ENCODE measurements at regions not wholly inside any gene's neighbourhood (a gene's known extent, or its start where the extent isn't known, plus 50 kb on each side); places are given as distances from the start of the nearest gene placed in this dataset.

DNA sequence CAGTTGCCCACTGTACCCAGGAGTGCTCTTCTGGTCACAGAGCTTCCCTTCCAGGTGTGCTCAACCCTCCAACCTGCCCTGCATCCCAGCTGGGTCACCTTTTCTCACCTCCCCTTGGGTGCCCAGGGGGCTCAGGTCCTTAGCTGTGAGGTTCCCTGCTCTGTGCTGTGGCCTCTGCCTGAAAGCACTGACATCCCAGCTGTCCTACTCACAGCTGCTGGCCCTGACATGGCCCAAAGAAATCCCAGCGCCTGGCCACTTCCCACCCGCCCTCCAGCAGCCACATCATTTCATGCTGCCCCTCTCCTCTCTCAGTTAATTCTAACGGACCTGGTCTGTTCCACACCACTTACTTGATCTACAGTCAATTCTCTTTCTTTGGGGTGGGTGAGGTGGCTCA, 79.9 kb downstream of the ISG20 start:
- TF ChIP-seq, protein P1, sequence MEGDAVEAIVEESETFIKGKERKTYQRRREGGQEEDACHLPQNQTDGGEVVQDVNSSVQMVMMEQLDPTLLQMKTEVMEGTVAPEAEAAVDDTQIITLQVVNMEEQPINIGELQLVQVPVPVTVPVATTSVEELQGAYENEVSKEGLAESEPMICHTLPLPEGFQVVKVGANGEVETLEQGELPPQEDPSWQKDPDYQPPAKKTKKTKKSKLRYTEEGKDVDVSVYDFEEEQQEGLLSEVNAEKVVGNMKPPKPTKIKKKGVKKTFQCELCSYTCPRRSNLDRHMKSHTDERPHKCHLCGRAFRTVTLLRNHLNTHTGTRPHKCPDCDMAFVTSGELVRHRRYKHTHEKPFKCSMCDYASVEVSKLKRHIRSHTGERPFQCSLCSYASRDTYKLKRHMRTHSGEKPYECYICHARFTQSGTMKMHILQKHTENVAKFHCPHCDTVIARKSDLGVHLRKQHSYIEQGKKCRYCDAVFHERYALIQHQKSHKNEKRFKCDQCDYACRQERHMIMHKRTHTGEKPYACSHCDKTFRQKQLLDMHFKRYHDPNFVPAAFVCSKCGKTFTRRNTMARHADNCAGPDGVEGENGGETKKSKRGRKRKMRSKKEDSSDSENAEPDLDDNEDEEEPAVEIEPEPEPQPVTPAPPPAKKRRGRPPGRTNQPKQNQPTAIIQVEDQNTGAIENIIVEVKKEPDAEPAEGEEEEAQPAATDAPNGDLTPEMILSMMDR (IDR thresholded peaks at IDR 0.05), result no peak
- no peak for TF ChIP-seq POLR2A (IDR thresholded peaks at IDR 0.05)
